H1 (cell line): ENCODE measurements at regions not wholly inside any gene's neighbourhood (a gene's known extent, or its start where the extent isn't known, plus 50 kb on each side); places are given as distances from the start of the nearest gene placed in this dataset.

Experiments
- JUND ChIP-seq: IDR thresholded peaks from 2 replicates; pipeline ENCODE4 v1.6.1; 2011; ENCODE audit warnings: mild to moderate bottlenecking, improper control_type of control experiment, low read length
- NANOG ChIP-seq: IDR thresholded peaks from 2 replicates; pipeline ENCODE4 v1.6.1; 2011; ENCODE audit warnings: low read length, low read depth, mild to moderate bottlenecking, inconsistent platforms; ENCODE audit not compliant: insufficient read depth, poor library complexity, severe bottlenecking

- TF ChIP-seq NANOG = no peak
- no peak for TF ChIP-seq JUND
These were observed 500.5 kb upstream of the SYT4 start (continued) for GRCh38 chr18:43777636-43778304.
